ENCODE measurements at regions not wholly inside any gene's neighbourhood (a gene's known extent, or its start where the extent isn't known, plus 50 kb on each side); places are given as distances from the start of the nearest gene placed in this dataset.

DNA sequence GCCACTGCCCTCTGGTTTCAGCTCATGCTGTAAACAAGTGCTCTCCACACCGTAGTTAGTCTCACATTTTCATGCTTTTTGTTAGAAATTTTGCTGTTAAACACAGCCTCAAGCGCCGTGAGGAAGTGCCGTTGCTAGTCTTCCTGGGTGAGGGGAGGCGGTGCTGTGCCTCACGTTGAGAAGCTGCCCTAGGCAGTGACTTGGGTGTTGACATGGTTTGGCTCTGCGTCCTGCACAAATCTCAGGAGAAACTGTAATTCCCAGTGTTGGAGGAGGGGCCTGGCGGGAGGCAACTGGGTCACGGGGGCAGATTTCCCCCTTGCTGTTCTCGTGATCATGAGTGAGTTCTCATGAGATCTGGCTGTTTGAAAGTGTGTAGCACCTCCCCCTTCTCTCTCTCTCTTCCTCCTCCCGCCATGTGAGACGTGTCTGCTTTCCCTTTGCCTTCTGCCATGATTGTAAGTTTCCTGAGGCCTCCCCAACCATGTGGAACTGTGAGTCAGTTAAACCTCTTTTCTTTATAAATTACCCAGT is 95.8 kb downstream of the ERMARD start:
- TF ChIP-seq, protein P1, sequence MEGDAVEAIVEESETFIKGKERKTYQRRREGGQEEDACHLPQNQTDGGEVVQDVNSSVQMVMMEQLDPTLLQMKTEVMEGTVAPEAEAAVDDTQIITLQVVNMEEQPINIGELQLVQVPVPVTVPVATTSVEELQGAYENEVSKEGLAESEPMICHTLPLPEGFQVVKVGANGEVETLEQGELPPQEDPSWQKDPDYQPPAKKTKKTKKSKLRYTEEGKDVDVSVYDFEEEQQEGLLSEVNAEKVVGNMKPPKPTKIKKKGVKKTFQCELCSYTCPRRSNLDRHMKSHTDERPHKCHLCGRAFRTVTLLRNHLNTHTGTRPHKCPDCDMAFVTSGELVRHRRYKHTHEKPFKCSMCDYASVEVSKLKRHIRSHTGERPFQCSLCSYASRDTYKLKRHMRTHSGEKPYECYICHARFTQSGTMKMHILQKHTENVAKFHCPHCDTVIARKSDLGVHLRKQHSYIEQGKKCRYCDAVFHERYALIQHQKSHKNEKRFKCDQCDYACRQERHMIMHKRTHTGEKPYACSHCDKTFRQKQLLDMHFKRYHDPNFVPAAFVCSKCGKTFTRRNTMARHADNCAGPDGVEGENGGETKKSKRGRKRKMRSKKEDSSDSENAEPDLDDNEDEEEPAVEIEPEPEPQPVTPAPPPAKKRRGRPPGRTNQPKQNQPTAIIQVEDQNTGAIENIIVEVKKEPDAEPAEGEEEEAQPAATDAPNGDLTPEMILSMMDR (IDR thresholded peaks at IDR 0.05; ENCODE audit: insufficient read depth, low read length, poor library complexity, severe bottlenecking): no peak
- TF ChIP-seq EZH2phosphoT487 (conservative IDR thresholded peaks at IDR 0.05; ENCODE audit: low read length): no peak

Data from SU-DHL-6 (cell line).